WTC11 (cell line): ENCODE measurements at regions not wholly inside any gene's neighbourhood (a gene's known extent, or its start where the extent isn't known, plus 50 kb on each side); places are given as distances from the start of the nearest gene placed in this dataset.

Experiments used
- ATAC-seq: fragments of 200-7000 bp; cut with Tn5 transposase; 2 replicates; pipeline ENCODE4 v1.10.0; 2021; ENCODE audit warnings: mild to moderate bottlenecking, moderate library complexity
- CTCF ChIA-PET: fragments of 300-600 bp; sonication (Branson Sonifier 250); formaldehyde crosslinking; loops from one replicate; lab custom pipeline; 2021; ENCODE audit warnings: antibody characterized with exemption; lab: Charles Lee
- POLR2A ChIA-PET: fragments of 350-600 bp; sonication (Branson Sonifier 250); formaldehyde crosslinking; loops from one replicate; lab custom pipeline; 2021; ENCODE audit warnings: antibody characterized with exemption; lab: Charles Lee
- DNase-seq: peaks from one replicate; pipeline ENCODE4 v3.0.0; 2021; ENCODE audit warnings: low spot score
- H3K27ac Mint-ChIP-seq: 2 replicates; pipeline ENCODE4 v1.8.0; 2021; ENCODE audit warnings: mixed read lengths
- H3K27me3 Mint-ChIP-seq: 2 replicates; pipeline ENCODE4 v1.8.0; 2021; ENCODE audit warnings: low read depth, mild to moderate bottlenecking, moderate library complexity, mixed read lengths
- H3K36me3 Mint-ChIP-seq: 2 replicates; pipeline ENCODE4 v1.8.0; 2021; ENCODE audit warnings: mixed read lengths
- H3K4me1 Mint-ChIP-seq: 2 replicates; pipeline ENCODE4 v1.8.0; 2022; ENCODE audit warnings: mixed read lengths
- H3K4me3 Mint-ChIP-seq: 2 replicates; pipeline ENCODE4 v1.8.0; 2021; ENCODE audit warnings: mild to moderate bottlenecking, moderate library complexity, mixed read lengths
- H3K9me3 Mint-ChIP-seq: 2 replicates; pipeline ENCODE4 v1.8.0; 2021; ENCODE audit warnings: mixed read lengths
- ATF1 ChIP-seq: sonication (generic); formaldehyde crosslinking; IDR thresholded peaks from 2 replicates; pipeline ENCODE4 v1.8.1; 2023; ENCODE audit warnings: mild to moderate bottlenecking, moderate library complexity, missing genetic modification reagents
- CREM ChIP-seq: sonication (generic); formaldehyde crosslinking; IDR thresholded peaks from 2 replicates; pipeline ENCODE4 v1.8.1; 2022; ENCODE audit warnings: mild to moderate bottlenecking, missing genetic modification reagents, moderate library complexity
- ELF4 ChIP-seq: sonication (generic); formaldehyde crosslinking; IDR thresholded peaks from 2 replicates; pipeline ENCODE4 v1.8.1; 2022; ENCODE audit warnings: low read depth, mild to moderate bottlenecking, moderate library complexity, missing genetic modification reagents
- GABPB1 ChIP-seq: sonication (generic); formaldehyde crosslinking; IDR thresholded peaks from 2 replicates; pipeline ENCODE4 v1.8.1; 2023; ENCODE audit warnings: mild to moderate bottlenecking, missing genetic modification reagents
- HMGA2 ChIP-seq: fragments of 250-450 bp; sonication (Bioruptor Pico); IDR thresholded peaks from 2 replicates; pipeline ENCODE4 v1.4.0; 2021; ENCODE audit warnings: mild to moderate bottlenecking, moderate library complexity
- JAZF1 ChIP-seq: fragments of 250-450 bp; sonication (Bioruptor Pico); IDR thresholded peaks from 2 replicates; pipeline ENCODE4 v1.9.0; 2021; ENCODE audit warnings: moderate library complexity, mild to moderate bottlenecking, inconsistent platforms
- JUN ChIP-seq: sonication (generic); formaldehyde crosslinking; IDR thresholded peaks from 2 replicates; pipeline ENCODE4 v1.8.0; 2023; ENCODE audit warnings: mild to moderate bottlenecking, missing genetic modification reagents
- MYBL2 ChIP-seq: sonication (generic); formaldehyde crosslinking; IDR thresholded peaks from 2 replicates; pipeline ENCODE4 v1.8.1; 2023; ENCODE audit warnings: mild to moderate bottlenecking, moderate library complexity, missing genetic modification reagents
- TCF7 ChIP-seq: sonication (generic); formaldehyde crosslinking; IDR thresholded peaks from 2 replicates; pipeline ENCODE4 v1.8.0; 2022; ENCODE audit warnings: mild to moderate bottlenecking, low read depth, missing genetic modification reagents, moderate library complexity
- TEAD4 ChIP-seq: sonication (generic); formaldehyde crosslinking; IDR thresholded peaks from 2 replicates; pipeline ENCODE4 v1.8.0; 2022; ENCODE audit warnings: mild to moderate bottlenecking, missing genetic modification reagents
- ZNF219 ChIP-seq: sonication (generic); formaldehyde crosslinking; IDR thresholded peaks from 2 replicates; pipeline ENCODE4 v1.8.0; 2023; ENCODE audit warnings: missing genetic modification reagents, mild to moderate bottlenecking, borderline replicate concordance
- ZNF263 ChIP-seq: sonication (generic); formaldehyde crosslinking; IDR thresholded peaks from 2 replicates; pipeline ENCODE4 v1.8.1; 2022; ENCODE audit warnings: low read depth, mild to moderate bottlenecking, moderate library complexity, missing genetic modification reagents
- ZNF317 ChIP-seq: sonication (generic); formaldehyde crosslinking; IDR thresholded peaks from 2 replicates; pipeline ENCODE4 v1.8.1; 2023; ENCODE audit warnings: low read depth, mild to moderate bottlenecking, moderate library complexity, missing genetic modification reagents, borderline replicate concordance
- ZNF396 ChIP-seq: fragments of 250-450 bp; sonication (Bioruptor Pico); IDR thresholded peaks from 2 replicates; pipeline ENCODE4 v1.8.0; 2021; ENCODE audit warnings: mild to moderate bottlenecking, moderate library complexity, borderline replicate concordance
- ZNF423 ChIP-seq: fragments of 250-450 bp; sonication (Bioruptor Pico); IDR thresholded peaks from 2 replicates; pipeline ENCODE4 v2.1.2; 2022; ENCODE audit warnings: mild to moderate bottlenecking, moderate library complexity
- TF ChIP-seq, protein P1 (sequence below): sonication (generic); formaldehyde crosslinking; IDR thresholded peaks from 2 replicates; pipeline ENCODE4 v1.8.1; 2023; ENCODE audit warnings: mild to moderate bottlenecking, missing genetic modification reagents, borderline replicate concordance
- TF ChIP-seq, protein P2 (sequence below): sonication (generic); formaldehyde crosslinking; conservative IDR thresholded peaks from 2 replicates; pipeline ENCODE4 v1.8.1; 2022; ENCODE audit warnings: mild to moderate bottlenecking, missing genetic modification reagents
- TF ChIP-seq, protein P3 (sequence below): fragments of 250-450 bp; sonication (Bioruptor Pico); IDR thresholded peaks from 2 replicates; pipeline ENCODE4 v1.9.0; 2021; ENCODE audit warnings: mild to moderate bottlenecking, borderline replicate concordance
- TF ChIP-seq, protein P4 (sequence below): sonication (generic); formaldehyde crosslinking; IDR thresholded peaks from 2 replicates; pipeline ENCODE4 v1.8.1; 2023; ENCODE audit warnings: mild to moderate bottlenecking, missing genetic modification reagents, moderate library complexity
- TF ChIP-seq, protein P5 (sequence below): fragments of 250-450 bp; sonication (Bioruptor Pico); IDR thresholded peaks from 2 replicates; pipeline ENCODE4 v1.8.0; 2021; ENCODE audit warnings: mild to moderate bottlenecking

DNA sequence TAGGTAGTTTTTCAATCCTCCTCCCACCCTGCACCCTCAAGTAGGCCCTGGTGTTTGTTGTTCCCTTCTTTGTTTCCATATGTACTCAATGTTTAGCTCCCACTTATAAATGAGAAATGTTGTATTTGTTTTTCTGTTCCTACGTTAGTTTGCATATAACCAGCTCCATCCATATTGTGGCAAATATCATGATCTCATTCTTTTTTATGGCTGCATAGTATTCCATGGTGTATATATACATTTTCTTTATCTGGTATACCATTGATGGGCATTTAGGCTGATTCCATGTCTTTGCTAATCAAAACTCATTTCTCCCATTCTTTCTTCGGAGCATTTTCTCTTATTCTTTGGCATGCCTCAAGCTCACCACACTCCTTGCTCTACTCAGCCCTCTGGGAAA, 789.6 kb upstream of the KCND2 start:
- peaks cover 9% of the 10 kb centered on the region for H3K4me1 Mint-ChIP-seq
- DNase-seq (no peak), ATAC-seq (no peak)
- ChIA-PET POLR2A (no interaction called here), CTCF (no interaction called here)
- no peak overlapping the region for H3K27ac Mint-ChIP-seq
- TF ChIP-seq MYBL2 (CRISPR knock-in tag): no peak
- no peak for TF ChIP-seq ELF4 (CRISPR knock-in tag)
- TF ChIP-seq JUN (CRISPR knock-in tag): no peak
- no peak for TF ChIP-seq TEAD4
- peaks cover 6% of the 10 kb centered on the region; the same call in 1 of the 2 replicates for H3K36me3 Mint-ChIP-seq
- H3K9me3 Mint-ChIP-seq: peaks cover 12% of the 10 kb centered on the region
- no peak overlapping the region for H3K4me3 Mint-ChIP-seq
- no peaks in the 10 kb centered on the region for H3K27me3 Mint-ChIP-seq

DNA sequence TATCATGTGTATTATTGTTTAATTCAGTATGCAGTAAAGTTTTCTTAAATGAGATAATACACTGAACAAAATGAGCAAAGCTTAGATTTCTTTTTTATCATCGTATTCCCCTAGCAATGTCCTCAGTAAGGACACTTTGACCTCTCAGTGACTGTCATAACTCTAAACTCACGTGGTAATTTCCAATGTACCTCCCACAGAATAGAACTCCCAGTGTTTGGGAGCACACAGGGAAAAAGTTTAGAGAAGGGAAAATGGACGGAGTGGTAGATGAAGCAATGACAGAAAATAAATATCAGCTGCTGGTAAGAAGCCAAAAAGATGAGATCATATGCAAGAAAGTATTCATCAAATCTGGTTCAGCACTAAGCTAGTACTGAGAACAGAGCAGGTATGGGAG, 758.6 kb upstream of the KCND2 start:
- Mint-ChIP-seq H3K4me3 (no peak overlapping the region), H3K27me3 (no peaks in the 10 kb centered on the region), H3K9me3 (peaks cover 10% of the 10 kb centered on the region), H3K27ac (no peak overlapping the region), H3K36me3 (no peaks in the 10 kb centered on the region; the same call in 1 of the 2 replicates), H3K4me1 (no peaks in the 10 kb centered on the region)
- ATAC-seq (no peak), DNase-seq (no peak)
- ChIA-PET CTCF (no interaction called here), POLR2A (no interaction called here)
- TF ChIP-seq GABPB1 (CRISPR knock-in tag) (no peak), ZNF263 (CRISPR knock-in tag) (no peak), ZNF219 (CRISPR knock-in tag) (no peak), TCF7 (CRISPR knock-in tag) (no peak), ZNF317 (CRISPR knock-in tag) (no peak), ZNF423 (no peak), CREM (CRISPR knock-in tag) (no peak), ATF1 (CRISPR knock-in tag) (no peak), HMGA2 (no peak), ZNF396 (CRISPR knock-in tag) (no peak), JAZF1 (CRISPR knock-in tag) (no peak)
- TF ChIP-seq, protein P1, sequence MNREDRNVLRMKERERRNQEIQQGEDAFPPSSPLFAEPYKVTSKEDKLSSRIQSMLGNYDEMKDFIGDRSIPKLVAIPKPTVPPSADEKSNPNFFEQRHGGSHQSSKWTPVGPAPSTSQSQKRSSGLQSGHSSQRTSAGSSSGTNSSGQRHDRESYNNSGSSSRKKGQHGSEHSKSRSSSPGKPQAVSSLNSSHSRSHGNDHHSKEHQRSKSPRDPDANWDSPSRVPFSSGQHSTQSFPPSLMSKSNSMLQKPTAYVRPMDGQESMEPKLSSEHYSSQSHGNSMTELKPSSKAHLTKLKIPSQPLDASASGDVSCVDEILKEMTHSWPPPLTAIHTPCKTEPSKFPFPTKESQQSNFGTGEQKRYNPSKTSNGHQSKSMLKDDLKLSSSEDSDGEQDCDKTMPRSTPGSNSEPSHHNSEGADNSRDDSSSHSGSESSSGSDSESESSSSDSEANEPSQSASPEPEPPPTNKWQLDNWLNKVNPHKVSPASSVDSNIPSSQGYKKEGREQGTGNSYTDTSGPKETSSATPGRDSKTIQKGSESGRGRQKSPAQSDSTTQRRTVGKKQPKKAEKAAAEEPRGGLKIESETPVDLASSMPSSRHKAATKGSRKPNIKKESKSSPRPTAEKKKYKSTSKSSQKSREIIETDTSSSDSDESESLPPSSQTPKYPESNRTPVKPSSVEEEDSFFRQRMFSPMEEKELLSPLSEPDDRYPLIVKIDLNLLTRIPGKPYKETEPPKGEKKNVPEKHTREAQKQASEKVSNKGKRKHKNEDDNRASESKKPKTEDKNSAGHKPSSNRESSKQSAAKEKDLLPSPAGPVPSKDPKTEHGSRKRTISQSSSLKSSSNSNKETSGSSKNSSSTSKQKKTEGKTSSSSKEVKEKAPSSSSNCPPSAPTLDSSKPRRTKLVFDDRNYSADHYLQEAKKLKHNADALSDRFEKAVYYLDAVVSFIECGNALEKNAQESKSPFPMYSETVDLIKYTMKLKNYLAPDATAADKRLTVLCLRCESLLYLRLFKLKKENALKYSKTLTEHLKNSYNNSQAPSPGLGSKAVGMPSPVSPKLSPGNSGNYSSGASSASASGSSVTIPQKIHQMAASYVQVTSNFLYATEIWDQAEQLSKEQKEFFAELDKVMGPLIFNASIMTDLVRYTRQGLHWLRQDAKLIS: no peak
- TF ChIP-seq, protein P2, sequence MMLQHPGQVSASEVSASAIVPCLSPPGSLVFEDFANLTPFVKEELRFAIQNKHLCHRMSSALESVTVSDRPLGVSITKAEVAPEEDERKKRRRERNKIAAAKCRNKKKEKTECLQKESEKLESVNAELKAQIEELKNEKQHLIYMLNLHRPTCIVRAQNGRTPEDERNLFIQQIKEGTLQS: no peak
- TF ChIP-seq, protein P3, sequence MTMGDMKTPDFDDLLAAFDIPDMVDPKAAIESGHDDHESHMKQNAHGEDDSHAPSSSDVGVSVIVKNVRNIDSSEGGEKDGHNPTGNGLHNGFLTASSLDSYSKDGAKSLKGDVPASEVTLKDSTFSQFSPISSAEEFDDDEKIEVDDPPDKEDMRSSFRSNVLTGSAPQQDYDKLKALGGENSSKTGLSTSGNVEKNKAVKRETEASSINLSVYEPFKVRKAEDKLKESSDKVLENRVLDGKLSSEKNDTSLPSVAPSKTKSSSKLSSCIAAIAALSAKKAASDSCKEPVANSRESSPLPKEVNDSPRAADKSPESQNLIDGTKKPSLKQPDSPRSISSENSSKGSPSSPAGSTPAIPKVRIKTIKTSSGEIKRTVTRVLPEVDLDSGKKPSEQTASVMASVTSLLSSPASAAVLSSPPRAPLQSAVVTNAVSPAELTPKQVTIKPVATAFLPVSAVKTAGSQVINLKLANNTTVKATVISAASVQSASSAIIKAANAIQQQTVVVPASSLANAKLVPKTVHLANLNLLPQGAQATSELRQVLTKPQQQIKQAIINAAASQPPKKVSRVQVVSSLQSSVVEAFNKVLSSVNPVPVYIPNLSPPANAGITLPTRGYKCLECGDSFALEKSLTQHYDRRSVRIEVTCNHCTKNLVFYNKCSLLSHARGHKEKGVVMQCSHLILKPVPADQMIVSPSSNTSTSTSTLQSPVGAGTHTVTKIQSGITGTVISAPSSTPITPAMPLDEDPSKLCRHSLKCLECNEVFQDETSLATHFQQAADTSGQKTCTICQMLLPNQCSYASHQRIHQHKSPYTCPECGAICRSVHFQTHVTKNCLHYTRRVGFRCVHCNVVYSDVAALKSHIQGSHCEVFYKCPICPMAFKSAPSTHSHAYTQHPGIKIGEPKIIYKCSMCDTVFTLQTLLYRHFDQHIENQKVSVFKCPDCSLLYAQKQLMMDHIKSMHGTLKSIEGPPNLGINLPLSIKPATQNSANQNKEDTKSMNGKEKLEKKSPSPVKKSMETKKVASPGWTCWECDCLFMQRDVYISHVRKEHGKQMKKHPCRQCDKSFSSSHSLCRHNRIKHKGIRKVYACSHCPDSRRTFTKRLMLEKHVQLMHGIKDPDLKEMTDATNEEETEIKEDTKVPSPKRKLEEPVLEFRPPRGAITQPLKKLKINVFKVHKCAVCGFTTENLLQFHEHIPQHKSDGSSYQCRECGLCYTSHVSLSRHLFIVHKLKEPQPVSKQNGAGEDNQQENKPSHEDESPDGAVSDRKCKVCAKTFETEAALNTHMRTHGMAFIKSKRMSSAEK (CRISPR knock-in tag): no peak
- TF ChIP-seq, protein P4, sequence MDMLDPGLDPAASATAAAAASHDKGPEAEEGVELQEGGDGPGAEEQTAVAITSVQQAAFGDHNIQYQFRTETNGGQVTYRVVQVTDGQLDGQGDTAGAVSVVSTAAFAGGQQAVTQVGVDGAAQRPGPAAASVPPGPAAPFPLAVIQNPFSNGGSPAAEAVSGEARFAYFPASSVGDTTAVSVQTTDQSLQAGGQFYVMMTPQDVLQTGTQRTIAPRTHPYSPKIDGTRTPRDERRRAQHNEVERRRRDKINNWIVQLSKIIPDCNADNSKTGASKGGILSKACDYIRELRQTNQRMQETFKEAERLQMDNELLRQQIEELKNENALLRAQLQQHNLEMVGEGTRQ (CRISPR knock-in tag): no peak
- TF ChIP-seq, protein P5, sequence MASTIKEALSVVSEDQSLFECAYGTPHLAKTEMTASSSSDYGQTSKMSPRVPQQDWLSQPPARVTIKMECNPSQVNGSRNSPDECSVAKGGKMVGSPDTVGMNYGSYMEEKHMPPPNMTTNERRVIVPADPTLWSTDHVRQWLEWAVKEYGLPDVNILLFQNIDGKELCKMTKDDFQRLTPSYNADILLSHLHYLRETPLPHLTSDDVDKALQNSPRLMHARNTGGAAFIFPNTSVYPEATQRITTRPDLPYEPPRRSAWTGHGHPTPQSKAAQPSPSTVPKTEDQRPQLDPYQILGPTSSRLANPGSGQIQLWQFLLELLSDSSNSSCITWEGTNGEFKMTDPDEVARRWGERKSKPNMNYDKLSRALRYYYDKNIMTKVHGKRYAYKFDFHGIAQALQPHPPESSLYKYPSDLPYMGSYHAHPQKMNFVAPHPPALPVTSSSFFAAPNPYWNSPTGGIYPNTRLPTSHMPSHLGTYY (CRISPR knock-in tag): no peak
